ENCODE measurements at regions not wholly inside any gene's neighbourhood (a gene's known extent, or its start where the extent isn't known, plus 50 kb on each side); places are given as distances from the start of the nearest gene placed in this dataset.

DNA sequence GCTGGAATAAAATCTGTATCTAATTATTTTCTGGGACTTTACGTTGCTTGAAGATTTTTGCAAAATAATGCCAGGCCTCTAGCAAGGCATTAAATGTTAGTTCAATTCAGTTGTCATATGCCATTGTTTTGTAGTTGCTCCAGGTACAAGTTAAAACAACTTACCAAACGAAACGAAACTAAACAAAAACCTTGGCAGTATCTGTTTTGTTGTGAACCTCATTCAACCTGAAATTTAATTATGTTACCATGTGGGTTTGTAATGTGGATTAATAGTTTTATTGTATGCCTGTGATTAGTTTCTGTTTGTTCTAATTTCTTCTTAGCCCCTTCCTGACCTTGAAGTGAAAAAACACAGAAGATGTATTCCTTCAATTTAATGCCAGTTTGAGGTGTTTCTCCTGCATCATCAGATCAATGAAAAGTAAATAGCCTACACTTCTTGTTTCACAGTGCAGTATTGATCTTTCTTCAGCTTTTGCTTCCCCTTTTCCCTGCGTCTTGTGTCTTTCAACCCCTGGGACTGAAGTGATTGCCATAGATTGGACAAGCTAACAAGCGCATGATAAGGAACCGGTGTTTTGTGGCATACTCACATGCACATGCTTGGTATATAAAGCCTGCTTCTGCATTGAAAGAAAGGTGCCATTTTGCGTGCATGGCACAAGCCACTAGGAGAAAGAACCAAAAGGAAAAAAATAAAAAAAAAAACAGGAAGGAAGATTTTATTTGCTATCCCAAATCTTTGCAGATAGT is 699.0 kb upstream of the ARRDC3 start:
- H3K4me3 ChIP-seq (replicated peaks; ENCODE audit: low read depth, low read length) = no peak overlapping the region

DNA sequence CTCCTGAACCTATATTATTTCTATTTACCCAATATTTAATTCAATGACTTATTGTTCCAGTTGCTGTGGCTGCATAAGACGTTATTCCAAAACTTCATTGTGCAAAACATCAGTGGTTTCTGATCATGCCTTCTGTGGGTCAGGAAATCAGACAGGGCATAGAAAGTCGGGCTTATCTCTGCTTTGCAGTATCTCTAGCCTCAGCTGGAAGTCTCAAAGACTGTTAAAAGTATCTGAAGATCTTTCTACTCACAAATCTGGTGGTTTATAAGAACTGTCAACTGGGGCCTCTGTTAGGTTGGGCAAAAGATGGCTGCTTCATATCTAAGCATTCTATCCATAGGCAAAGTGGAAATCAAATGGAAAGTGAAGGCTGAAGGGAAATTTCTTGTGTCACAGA is 687.7 kb upstream of the ARRDC3 start:
- TF ChIP-seq, protein P1, sequence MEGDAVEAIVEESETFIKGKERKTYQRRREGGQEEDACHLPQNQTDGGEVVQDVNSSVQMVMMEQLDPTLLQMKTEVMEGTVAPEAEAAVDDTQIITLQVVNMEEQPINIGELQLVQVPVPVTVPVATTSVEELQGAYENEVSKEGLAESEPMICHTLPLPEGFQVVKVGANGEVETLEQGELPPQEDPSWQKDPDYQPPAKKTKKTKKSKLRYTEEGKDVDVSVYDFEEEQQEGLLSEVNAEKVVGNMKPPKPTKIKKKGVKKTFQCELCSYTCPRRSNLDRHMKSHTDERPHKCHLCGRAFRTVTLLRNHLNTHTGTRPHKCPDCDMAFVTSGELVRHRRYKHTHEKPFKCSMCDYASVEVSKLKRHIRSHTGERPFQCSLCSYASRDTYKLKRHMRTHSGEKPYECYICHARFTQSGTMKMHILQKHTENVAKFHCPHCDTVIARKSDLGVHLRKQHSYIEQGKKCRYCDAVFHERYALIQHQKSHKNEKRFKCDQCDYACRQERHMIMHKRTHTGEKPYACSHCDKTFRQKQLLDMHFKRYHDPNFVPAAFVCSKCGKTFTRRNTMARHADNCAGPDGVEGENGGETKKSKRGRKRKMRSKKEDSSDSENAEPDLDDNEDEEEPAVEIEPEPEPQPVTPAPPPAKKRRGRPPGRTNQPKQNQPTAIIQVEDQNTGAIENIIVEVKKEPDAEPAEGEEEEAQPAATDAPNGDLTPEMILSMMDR (IDR thresholded peaks at IDR 0.05; ENCODE audit: low read length, missing control alignments) = no peak
- H3K4me3 ChIP-seq (replicated peaks; ENCODE audit: low read depth, low read length) = no peak overlapping the region
- no peak for DNase-seq (ENCODE audit: low read depth)

More for the DNA sequence above, 699.0 kb upstream of the ARRDC3 start:
- TF ChIP-seq, protein P1 (IDR thresholded peaks at IDR 0.05; ENCODE audit: low read length, missing control alignments) = no peak
- no peak for DNase-seq (ENCODE audit: low read depth)

DNA sequence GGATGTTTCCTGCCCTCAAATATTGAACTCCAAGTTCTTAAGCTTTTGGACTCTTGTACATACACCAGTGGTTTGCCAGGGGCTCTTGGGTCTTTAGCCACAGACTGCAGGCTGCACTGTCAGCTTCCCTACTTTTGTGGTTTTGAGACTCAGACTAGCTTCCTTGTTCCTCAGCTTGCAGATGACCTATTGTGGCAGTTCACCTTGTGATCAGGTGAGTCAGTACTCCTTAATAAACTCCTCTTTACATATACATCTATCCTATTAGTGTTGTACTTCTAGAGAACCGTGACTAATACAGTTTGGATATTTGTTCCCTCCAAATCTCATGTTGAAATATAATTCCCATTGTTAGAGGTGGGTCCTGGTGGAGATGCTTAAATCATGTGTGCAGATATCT is 681.9 kb upstream of the ARRDC3 start:
- TF ChIP-seq, protein P1 (IDR thresholded peaks at IDR 0.05; ENCODE audit: low read length, missing control alignments) = no peak
- no peak overlapping the region for H3K4me3 ChIP-seq (replicated peaks; ENCODE audit: low read depth, low read length)
- no peak for DNase-seq (ENCODE audit: low read depth)

DNA sequence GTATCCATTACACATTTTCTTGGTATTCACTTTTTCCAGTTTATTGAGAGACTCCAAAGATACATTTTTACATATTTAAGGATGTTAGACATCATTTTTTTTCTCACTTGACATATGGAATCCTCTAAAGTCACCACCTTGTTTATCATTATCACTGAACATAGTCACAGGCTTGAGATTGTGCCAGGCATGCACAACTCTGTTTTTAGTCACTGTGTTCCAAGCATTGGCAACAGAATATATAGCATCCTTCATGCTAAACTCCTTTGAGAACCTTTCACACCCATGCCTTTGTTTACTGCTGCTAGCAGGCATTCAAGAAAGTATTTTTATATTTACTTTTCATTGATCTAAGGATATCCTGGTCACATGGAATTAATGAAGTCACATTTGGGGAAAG is 668.6 kb upstream of the ARRDC3 start:
- H3K4me3 ChIP-seq (replicated peaks; ENCODE audit: low read depth, low read length) = no peak overlapping the region
- DNase-seq (ENCODE audit: low read depth) = no peak
- TF ChIP-seq, protein P1 (IDR thresholded peaks at IDR 0.05; ENCODE audit: low read length, missing control alignments) = no peak

DNA sequence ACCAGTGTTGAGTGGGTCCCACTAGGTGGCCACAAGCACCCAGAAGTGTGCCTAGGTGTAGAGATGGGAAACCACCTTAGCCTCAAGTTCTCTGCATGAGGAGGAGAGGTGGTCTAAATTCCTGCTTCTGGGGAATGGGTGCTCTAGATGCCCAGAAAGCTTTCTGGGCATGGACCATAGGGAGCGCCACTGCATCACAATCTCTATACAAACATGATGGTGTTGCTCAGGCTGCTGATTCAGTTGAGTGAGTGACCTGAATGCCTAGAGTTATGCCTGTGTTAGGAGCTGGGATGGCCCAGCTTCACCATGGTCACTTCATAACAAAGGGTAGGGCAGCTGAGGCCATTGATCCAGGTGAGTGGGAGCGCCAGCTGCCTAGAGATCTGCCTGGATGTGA is 667.9 kb upstream of the ARRDC3 start:
- no peak for DNase-seq (ENCODE audit: low read depth)
- no peak overlapping the region for H3K4me3 ChIP-seq (replicated peaks; ENCODE audit: low read depth, low read length)
- TF ChIP-seq, protein P1 (IDR thresholded peaks at IDR 0.05; ENCODE audit: low read length, missing control alignments) = no peak

DNA sequence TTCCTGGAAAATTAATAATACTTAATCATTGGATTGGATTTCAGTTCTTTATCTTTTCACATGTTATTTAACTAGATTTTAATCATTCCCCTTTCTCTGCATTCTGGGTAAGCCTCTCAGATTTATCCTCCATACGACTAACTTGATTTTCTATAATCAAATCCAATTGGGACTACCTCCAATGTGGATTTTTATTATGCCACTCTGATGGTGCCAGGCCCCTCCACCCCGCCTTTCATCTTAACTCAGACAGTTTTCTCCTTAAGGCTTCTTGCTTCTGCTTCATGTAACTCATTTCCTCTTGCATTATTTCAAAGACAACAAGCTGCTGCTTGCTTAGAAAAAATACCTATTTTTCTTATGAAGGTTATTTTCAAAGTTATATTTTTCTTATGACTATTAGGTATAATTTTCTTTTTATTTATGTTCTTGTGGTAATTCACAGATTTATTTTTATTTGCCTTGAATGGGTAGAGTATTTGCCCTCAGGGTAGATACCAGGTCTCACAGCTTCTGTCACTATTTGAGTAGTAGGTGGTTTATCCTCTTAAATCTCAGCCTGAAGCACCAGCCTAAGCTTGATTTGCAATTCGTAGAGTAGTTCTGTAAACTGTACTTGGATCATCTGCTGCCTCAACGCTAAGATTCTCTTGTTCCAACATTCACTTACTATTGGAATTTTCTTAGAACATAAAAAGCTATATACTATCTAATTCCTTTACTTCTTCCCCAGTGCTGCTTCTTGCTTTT is 659.0 kb upstream of the ARRDC3 start:
- TF ChIP-seq, protein P1 (IDR thresholded peaks at IDR 0.05; ENCODE audit: low read length, missing control alignments) = no peak
- no peak for DNase-seq (ENCODE audit: low read depth)
- no peak overlapping the region for H3K4me3 ChIP-seq (replicated peaks; ENCODE audit: low read depth, low read length)
